HS-27A (cell line): ENCODE measurements at regions not wholly inside any gene's neighbourhood (a gene's known extent, or its start where the extent isn't known, plus 50 kb on each side); places are given as distances from the start of the nearest gene placed in this dataset.

Experiments
- DNase-seq: peaks from one replicate; pipeline ENCODE4 v3.0.0-alpha.2; 2012; ENCODE audit warnings: low read depth, missing footprints

DNA sequence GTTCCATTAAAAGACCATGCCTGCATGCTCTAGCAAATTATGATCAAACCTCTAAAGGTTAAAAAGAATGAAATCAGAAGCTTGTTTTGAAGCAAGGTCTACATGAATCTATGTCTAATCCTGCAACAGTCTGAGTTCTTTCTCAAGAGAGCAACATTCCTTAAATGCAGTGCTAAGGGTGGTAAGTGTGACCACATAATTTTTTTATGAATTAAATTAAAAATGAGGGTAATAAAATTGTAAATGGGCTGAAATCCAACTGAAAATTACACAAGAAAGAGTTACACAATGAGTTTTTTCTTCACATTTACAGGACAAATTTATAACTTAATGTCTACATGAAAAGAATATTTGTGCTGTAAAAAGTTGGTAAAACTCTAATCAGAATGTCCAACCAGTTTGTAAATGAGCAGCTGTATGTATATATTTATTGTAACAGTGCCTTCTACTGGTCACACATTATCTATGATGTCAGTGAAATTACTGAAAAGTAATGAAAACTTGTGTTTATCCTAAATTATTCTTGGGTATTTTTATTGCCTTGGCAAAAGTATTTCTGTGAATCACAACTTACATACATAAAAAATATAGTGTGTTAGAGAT, 336.3 kb upstream of the PITX2 start:
- no peak for DNase-seq

DNA sequence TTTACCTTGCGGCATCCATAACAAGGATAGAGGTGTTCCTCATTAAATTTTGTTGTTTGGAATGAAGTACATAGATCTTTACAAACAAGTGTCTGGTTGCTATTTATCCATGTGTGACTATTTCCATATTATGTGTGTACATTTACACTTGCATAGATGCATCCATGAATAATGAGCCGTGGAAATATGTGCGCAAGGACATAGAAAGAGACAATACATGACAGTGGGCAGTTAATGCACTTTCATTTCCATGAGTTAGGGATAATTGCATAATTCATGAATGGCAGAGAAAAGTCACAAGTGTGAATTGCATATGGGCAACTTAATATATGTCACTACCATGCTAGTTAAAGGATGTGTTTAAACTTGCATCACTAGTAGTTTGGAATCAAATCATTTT, 338.2 kb upstream of the PITX2 start:
- DNase-seq, result no peak

DNA sequence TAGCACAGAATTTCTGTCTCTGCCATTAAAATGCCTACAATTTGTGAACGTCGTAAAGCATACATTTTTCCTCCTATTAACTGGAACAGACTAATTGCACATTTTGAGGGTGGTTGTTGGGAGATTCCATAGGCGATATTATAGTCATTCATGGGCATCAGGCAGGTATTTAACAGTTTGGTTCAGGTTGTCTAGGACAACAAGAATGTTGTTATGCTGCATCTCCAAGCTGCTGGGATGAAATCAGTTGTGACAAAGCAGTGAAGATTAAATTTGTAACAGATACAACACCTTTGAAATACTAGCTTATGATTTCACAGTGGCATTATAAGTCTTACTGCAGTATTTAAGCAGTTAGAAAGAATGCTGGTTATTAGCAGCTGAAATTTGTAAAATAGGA, 339.7 kb upstream of the PITX2 start:
- DNase-seq, result no peak

DNA sequence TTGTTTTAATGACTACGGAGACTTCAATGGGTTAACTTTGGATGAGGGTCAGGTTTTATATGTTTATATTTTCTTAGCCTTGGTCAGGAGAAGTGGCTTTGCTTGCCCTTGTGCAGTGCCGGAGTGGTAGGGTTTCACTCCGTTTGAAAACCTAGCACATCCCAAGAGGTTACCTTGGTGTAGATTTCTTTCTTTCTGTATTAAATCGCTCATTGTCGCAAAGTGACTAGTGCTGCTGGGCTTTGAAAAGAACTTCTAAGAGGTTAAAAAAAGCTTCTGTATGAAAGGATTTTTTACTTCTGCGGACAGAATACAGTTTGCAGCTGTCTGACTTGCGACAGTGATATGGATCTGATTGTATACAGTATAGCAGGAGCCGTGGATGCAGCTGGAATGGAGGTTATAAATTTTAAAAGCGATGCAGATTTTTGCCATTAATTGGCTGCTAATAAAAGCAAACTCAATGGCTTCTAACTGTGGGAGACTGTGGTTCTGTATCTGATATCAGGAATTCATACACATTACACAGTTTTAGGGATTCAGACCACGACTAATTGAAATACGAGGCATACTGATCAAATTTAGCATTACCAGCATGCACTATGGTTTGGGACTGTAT, 340.9 kb upstream of the PITX2 start:
- DNase-seq, result no peak

DNA sequence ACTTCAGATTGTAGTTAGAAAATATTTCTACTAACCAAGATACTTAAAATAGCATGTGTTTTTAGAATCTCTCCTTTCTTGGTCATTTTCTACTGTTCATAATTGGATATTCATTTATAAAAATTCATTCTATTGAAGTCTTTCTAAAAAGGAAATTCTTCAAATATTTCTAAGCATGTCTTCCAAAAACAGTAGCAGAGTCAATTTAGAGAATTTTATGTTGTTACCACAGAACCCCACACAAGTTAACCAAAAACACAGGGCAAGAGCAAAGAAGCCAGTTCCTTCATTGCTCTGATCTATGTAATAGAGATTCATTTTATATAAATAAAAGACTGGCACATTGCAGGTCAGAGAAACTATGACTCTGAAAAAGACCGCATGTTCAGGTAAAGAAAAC, 345.1 kb upstream of the PITX2 start:
- DNase-seq, result no peak

DNA sequence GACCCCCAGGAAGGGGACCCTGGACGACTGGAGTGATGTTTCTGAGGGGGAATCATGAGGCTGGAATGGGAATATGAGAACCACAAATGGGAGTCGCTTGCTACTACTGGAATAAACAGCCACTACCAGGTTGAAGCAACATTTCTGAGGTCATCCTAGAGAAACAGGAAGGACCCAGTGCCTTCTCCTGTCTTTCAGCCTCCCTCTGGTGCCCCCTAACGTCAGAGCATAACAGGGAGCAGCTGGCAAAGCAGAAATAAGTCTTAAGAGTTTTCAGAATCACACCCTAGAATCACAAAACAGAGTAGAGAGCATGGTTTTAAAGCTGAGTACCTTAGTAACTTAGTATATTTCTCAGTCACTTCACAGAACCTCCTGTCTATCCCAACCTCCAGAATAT, 347.8 kb upstream of the PITX2 start:
- no peak for DNase-seq

DNA sequence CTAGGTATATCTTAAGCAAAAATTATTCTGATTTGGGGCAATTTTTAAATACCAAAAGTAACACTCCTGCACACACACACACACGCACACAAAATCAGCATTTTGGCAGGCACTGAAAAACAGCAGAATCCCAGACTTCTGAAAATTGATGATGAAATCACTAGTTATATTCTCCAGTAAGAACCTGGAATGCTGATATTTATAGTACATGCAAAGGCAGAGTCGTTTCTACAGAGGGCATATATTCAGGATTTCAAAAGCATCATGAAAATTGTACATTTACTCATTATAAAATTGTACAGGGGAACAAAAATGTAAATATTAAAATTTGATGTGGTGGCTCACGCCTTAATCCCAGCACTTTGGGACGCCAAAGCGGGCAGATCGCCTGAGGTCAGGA, 352.5 kb upstream of the PITX2 start:
- no peak for DNase-seq

DNA sequence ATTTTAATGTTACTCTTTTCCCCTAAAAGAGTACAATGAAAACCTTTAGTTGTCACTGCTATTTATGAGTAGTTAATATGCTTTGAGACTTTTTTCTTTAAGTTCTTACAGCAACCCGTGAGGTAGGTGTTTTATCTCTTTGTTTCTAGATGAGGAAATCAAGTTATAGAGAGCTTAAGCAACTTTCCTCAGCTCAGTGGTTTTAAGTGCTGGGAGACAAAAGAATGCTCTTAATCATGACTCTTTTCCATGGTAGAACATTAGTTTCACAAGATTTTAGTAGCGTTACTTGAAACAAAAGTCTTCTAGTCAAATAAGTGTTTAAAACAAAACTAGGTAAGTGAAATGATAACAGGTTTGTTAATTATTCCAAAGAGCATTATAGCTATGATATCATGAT, 354.7 kb upstream of the PITX2 start:
- no peak for DNase-seq

DNA sequence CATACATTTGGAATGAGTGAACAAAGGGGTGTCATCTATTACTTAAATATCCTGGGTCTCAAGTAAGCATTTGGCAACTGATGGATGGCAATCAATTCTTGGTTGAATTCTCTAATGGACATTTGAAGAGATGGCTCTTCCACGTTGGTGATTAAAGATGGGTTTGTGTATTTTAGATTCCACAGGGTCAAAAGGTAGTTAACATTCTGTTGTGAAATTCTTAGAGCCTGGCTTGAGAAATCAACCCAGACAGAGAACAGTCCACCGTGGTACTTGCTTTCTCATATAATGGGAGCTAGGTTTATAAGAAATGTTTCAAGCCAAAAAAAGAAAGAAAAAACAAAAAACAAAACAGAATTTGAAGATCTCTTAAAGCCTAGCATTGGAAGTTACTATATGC, 355.9 kb upstream of the PITX2 start:
- DNase-seq, result no peak

DNA sequence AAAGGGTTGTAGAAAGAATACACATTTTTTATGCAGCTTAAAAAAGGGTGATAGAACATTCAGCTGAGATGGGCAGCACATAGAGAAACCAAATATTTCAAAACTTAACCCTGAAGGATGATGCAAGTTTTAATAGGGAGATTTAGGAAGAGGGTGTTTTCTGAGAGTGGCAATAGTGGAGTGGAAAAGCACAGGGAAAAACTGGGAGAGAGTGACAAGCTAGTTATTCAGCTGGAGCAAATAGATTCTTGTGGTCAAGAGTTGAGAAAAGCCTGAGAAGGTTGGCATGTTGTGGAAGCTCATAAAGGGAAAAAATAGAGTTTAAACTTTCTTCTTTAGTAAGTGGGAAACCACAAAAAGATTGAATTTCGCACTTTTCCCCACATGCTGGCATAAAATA, 359.6 kb upstream of the PITX2 start:
- DNase-seq, result no peak

DNA sequence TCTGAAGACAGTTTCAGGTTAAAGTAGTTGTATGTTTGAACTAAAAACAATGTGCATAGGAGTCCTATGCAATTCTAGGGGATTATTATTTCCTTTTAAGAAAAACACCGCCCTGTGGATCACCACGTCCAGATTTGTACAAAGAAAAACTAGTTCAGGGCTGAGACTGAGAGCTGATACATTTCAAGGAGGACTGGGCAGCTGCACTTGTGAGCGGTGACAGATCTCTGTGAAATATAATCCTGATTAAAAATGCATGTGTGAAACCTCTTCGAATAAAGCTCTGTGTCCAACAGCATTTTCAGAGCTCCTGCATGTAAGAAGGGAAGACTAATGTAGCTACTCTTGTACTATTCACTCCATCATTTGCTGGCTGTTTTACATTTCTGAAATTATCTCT, 365.8 kb upstream of the PITX2 start:
- DNase-seq, result no peak

DNA sequence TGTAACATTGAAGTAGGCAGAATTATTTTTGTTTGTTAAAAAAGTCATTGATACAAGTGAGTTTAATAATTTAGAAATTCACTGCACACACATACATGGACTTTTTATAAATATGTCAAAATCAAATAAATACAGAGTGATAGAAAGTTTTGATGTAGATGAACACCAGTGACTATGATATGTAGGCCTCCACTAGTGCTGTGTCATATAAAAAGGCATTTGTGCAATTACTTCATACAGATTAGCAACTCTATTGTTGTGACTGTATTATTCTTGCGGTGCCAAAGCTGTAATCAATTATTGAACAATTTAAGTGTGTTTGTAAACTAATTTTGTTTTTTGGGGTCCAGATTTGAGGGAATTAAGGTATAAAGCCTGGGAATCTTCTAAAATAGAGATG, 366.2 kb upstream of the PITX2 start:
- DNase-seq, result no peak

DNA sequence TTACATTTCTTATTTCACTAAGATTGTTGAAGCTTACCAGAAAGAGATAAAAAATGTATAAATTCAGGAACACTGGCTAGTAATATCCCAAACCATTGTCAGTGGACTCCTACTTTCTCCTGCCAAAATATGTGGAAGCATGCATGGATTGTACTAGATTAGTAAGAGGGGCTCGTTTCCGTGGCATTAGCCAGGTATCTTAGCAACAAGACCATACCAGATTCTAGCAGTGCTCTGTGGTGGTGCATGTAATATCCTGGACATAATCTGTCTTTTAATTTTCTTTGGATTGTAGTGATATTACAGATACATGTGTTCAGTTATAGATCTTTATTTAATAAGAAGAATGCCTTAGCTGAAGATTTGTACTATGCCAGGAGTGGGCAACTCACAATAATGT, 371.9 kb upstream of the PITX2 start:
- no peak for DNase-seq

DNA sequence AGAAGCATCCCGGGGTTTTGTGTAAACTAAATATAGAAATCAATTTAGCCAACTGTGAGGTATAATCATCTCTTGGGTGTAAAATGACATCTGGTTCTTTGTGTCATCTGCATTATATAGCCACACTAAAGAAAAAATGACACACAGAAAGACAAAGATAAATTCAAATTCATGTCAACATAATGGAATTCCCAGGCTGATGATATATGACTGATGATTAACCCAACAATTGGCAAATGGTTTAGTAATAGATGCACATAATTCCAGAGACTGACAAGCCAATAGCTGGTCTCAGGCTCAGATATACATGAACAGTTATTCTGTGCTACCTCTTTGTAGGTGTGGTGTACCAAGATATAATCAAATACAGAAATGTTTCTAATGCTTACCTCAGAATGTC, 375.4 kb upstream of the PITX2 start:
- DNase-seq, result no peak

DNA sequence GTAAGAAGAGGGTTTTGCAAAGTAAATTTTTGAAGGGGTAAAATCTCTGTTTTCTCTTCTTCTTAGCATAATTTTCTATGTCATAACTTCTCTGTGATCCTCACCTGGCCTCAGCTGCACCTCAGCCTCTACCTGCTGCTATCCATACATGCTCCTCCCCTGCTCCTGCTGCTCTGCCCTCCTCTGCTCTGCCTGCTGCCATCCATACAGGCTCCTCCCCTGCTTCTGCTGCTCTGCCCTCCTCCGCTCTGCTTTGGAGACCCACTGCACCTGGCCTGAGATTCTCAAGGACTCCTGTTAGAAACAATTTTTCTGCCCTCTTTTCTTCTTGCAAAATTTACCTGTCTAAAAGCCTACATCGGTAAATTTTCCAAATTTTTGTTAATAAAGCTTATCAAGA, 388.6 kb upstream of the PITX2 start:
- no peak for DNase-seq

DNA sequence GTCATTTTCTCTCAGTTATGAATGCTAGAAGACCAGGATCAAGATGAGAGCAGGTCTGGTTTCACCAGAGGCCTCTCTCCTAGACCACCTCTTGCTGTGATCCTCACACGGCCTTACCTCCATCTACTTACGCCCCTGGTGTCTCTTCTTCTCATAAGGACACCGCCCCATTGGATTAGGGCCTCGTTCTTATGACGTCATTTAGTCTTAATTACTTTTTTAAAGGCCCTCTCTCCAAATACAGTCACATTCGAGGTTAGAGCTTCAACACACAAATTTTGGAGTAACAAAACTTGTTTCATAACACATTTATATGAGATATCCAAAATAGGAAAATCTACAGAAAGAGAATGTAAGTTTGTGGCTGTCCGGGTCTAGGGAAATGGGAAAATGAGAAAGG, 391.0 kb upstream of the PITX2 start:
- DNase-seq, result no peak

DNA sequence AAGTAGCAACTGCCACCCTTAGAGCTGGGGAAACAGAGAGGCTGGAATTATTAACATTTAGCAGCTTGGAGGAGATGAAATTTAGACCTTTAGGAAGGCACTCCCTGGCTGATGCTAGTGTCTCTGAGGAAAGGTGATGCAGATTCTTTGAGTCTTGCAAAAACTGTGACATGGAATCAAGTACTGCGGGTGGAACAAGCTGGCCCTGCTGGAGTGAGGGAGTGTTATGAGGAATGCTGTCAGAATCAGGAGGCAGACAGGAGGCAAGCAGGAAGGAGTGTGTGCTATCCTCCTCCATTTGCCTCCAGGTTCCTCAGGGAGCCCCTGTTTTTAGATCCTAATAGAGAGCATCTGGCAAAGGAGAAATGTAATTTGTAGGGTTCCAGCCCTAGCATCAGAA, 391.7 kb upstream of the PITX2 start:
- DNase-seq, result no peak

DNA sequence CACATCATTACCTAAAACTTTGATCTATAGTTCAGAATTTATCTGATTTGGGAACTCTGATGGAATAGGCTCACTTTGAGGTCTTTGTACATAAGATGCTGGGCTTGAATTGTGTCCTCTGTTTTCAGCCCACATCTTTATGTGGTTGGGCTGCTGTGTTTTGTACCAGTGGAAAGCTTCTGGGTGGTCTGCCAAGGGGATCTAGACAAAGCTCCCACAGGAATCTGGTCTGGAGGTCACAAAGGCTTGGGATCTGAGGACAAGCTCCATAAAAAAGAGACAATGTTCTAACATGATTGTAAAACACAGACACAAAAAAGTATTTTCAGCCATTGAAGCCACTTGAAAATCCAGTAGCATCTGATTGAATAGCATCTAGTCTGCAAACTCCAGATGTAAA, 393.5 kb upstream of the PITX2 start:
- no peak for DNase-seq

DNA sequence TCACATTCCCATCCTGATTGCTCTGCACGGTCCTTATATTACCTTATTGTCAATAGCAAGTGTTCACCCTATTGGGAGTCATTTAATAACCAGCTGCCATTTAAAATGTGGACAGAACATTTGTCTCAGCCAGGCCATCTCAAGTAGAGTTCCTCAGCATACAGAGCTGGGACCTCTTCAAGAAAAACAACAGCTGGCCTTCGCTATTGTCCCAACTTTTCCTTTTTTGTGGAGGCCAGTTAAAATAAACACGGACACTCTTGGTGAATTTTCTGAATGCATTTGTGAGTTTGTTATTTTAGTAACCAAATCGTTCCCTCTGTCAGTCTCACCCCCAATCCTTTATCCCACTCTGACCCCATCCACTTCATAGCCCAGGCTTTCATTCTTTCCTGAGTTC, 395.3 kb upstream of the PITX2 start:
- no peak for DNase-seq

DNA sequence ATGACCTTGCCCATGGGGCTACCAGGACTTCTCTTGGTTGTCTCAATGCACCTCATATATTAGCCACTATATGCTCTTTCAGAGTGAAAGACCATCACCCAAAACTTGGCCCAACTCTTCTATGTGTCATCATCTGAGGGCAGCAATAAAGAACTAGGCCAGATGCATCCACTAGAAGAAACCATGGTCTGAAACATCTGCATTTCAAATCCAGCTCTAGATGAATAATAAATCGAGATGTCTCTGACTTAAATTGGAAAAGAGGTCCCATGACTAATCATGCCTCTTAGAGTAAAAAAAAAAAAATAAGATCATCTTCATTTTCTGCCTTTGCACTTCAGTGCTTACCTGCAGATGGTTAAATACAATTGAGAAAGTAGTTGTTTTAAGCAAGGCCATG, 397.6 kb upstream of the PITX2 start:
- no peak for DNase-seq

DNA sequence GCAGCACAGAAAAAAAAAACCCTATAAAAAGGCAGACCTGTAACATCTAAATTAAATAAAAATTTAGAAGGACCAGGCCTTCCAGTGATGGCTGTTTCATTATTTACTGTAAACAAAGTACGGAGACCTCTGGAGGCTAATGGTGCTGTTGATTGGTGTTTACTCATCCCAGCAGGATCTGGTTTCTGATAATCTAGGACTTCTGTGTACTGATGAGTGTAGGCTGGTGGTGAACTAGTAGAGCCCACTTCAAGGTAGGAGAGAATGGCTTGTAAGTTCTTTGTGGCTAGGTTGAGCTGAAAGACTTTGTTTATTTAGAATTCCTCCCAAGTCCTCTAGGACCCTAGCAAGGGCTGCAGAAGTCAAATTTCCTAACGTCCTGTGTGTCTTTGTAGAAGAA, 398.1 kb upstream of the PITX2 start:
- DNase-seq, result no peak

DNA sequence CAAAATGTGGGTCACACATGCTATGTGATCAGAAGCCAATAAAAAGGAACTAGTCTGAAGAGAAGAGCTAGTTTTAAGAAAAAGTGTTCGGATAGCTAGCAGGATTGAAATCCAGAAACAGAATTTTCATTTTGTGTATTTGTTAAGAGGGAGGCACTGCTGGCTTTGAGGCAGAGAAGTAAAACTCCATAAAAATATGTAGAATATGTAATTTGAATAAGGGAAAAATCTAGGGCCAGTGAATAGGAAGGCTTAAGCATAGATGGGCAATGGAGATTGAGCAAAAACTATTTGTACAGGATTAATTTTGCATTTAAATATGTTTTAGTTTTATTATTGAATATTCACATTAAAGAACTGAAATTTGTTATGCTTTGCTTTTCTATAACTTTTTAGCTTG, 399.9 kb upstream of the PITX2 start:
- no peak for DNase-seq

DNA sequence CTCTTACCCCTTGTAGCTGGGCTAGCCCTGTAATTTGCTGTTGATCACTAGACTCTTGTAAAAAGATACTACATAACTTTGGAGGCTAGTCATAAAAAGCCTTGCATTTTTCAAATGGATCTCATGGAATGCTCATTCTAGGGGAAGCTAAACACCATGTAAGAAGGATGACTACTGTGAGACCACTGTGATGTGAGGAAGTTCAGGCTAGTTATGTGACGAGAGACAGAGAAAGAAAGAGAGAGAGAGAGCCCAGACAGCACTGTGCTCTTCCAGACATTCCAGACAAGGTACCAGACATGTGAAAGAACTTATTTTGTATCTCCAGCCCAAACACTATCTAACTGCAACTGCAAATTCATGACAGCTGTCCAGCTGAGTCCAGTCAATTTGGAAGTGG, 404.6 kb upstream of the PITX2 start:
- peak; percentile 47 for DNase-seq

DNA sequence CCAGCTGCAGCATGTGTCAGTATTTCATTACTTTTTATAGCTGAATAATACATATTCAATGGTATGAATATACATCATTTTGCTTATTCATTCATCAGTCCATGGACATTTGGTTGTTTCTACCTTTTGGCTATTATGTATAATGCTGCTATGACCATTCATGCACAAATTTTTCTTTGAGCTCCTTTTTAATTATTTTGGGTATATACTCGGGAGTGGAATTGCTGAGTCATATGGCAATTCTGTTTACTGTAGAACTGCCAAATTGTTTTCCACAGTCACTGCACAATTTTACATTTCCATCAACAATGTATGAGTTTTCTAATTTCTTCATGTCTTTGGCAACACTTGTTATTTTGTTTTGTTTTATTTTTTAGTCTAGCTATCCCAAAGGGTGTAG, 405.9 kb upstream of the PITX2 start:
- no peak for DNase-seq
